ENCODE measurements at regions not wholly inside any gene's neighbourhood (a gene's known extent, or its start where the extent isn't known, plus 50 kb on each side); places are given as distances from the start of the nearest gene placed in this dataset.

GRCh38 chr11:35876786-35877185 lies 67.1 kb upstream of the LDLRAD3 start:
- no peak for DNase-seq
- Histone ChIP-seq H3K4me3 (no peak overlapping the region), H3K4me1 (no peaks in the 10 kb centered on the region), H3K27ac (no peak overlapping the region), H3K9me3 (no peaks in the 10 kb centered on the region), H3K36me3 (no peaks in the 10 kb centered on the region), H3K27me3 (no peaks in the 10 kb centered on the region)
- 75 to 94% (median 79%) methylated on average over 4 of the region's 4 CpGs for WGBS, 5 donors
- intact Hi-C loops (cut with DNase I; ENCODE audit: low total_unique reads): no loop called here
- TF ChIP-seq POLR2A (IDR thresholded peaks at IDR 0.05) (no peak), EP300 (IDR thresholded peaks at IDR 0.05) (no peak), CTCF (IDR thresholded peaks at IDR 0.05) (no peak), POLR2AphosphoS5 (IDR thresholded peaks at IDR 0.05) (no peak)

- Histone ChIP-seq H3K9me3 (no peaks in the 10 kb centered on the region), H3K4me3 (no peak overlapping the region), H3K27me3 (no peaks in the 10 kb centered on the region), H3K4me1 (no peaks in the 10 kb centered on the region), H3K27ac (no peak overlapping the region), H3K36me3 (no peaks in the 10 kb centered on the region)
- DNase-seq: no peak
- WGBS, 5 donors: 62 to 84% (median 81%) methylated on average over 3 of the region's 3 CpGs
- intact Hi-C loops (cut with DNase I; ENCODE audit: low total_unique reads): no loop called here
- TF ChIP-seq POLR2A (IDR thresholded peaks at IDR 0.05): no peak
- no peak for TF ChIP-seq CTCF (IDR thresholded peaks at IDR 0.05)
- no peak for TF ChIP-seq POLR2AphosphoS5 (IDR thresholded peaks at IDR 0.05)
- TF ChIP-seq EP300 (IDR thresholded peaks at IDR 0.05): no peak
Observed at GRCh38 chr11:35878741-35879140, 65.1 kb upstream of the LDLRAD3 start.

- no peak for TF ChIP-seq CTCF (IDR thresholded peaks at IDR 0.05)
- TF ChIP-seq POLR2A (IDR thresholded peaks at IDR 0.05): no peak
- TF ChIP-seq POLR2AphosphoS5 (IDR thresholded peaks at IDR 0.05): no peak
- TF ChIP-seq EP300 (IDR thresholded peaks at IDR 0.05): no peak
- Histone ChIP-seq H3K27ac (no peak overlapping the region), H3K36me3 (no peaks in the 10 kb centered on the region), H3K9me3 (no peaks in the 10 kb centered on the region), H3K27me3 (no peaks in the 10 kb centered on the region), H3K4me3 (no peak overlapping the region), H3K4me1 (no peaks in the 10 kb centered on the region)
- WGBS, 5 donors: 44 to 57% (median 49%) methylated on average over 3 of the region's 3 CpGs
- intact Hi-C loops (cut with DNase I; ENCODE audit: low total_unique reads): no loop called here
- DNase-seq: no peak
Observed at GRCh38 chr11:35879361-35879760, 64.5 kb upstream of the LDLRAD3 start.

- H3K4me3 ChIP-seq: no peak overlapping the region
- 89 to 96% (median 91%) methylated on average over 2 of the region's 2 CpGs for WGBS, 5 donors
- H3K4me1 ChIP-seq: no peaks in the 10 kb centered on the region
- no peaks in the 10 kb centered on the region for H3K9me3 ChIP-seq
- TF ChIP-seq EP300 (IDR thresholded peaks at IDR 0.05) (no peak), CTCF (IDR thresholded peaks at IDR 0.05) (no peak), POLR2A (IDR thresholded peaks at IDR 0.05) (no peak)
- H3K27me3 ChIP-seq: no peaks in the 10 kb centered on the region
- intact Hi-C loops (cut with DNase I; ENCODE audit: low total_unique reads): no loop called here
- no peak for DNase-seq
- no peak overlapping the region for H3K27ac ChIP-seq
- no peaks in the 10 kb centered on the region for H3K36me3 ChIP-seq
Observed at GRCh38 chr11:35886759-35887158, 57.1 kb upstream of the LDLRAD3 start.

Measured in stomach (tissue), 8 donors.